ENCODE measurements at regions not wholly inside any gene's neighbourhood (a gene's known extent, or its start where the extent isn't known, plus 50 kb on each side); places are given as distances from the start of the nearest gene placed in this dataset.

DNA sequence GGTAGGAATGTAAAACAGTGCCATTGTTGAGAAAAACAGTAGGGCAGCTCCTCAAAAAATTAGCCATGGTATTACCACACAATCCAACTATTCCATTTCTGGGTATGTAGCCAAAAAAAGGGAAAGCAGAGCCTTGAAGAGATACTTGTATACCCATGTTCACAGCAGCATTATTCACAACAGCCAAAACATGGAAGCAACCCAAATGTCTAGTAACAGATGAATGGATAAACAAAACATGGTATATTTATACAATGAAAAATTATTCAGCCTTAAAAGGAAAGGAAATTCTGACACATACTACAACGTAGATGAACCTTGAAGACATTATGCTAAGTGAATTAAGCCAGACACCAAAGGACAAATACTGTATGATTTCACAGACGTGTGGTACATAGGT is 67.6 kb upstream of the GNG2 start:
- Histone ChIP-seq H4K20me1 (ENCODE audit: control insufficient read depth, extremely low read depth, insufficient read depth, low read length) (no peaks in the 10 kb centered on the region), H2AFZ (ENCODE audit: low read length) (no peak overlapping the region), H3K4me3 (replicated peaks in 1 of 4; ENCODE audit: control extremely low read depth in 1 of 4, insufficient read depth in 1 of 4, low read depth in 3 of 4, low read length in 4 of 4) (no peak overlapping the region), H3K4me1 (ENCODE audit: control insufficient read depth, extremely low read depth, insufficient read depth, low read length) (no peaks in the 10 kb centered on the region), H3K27ac (ENCODE audit: insufficient read depth, low read length) (no peak overlapping the region), H3K9me3 (ENCODE audit: control insufficient read depth, insufficient read depth, low read depth, low read length) (no peaks in the 10 kb centered on the region), H3K4me2 (ENCODE audit: extremely low read depth, insufficient read depth, low read length) (no peak overlapping the region), H3K79me2 (ENCODE audit: control insufficient read depth, insufficient read depth, low read length) (no peaks in the 10 kb centered on the region), H3K27me3 (ENCODE audit: control insufficient read depth, insufficient read depth, low read length) (peaks cover 3% of the 10 kb centered on the region), H3K36me3 (ENCODE audit: control insufficient read depth, insufficient read depth, low read length) (no peaks in the 10 kb centered on the region), H3K9ac (ENCODE audit: insufficient read depth, low read length) (no peak overlapping the region)
- TF ChIP-seq, protein P1, sequence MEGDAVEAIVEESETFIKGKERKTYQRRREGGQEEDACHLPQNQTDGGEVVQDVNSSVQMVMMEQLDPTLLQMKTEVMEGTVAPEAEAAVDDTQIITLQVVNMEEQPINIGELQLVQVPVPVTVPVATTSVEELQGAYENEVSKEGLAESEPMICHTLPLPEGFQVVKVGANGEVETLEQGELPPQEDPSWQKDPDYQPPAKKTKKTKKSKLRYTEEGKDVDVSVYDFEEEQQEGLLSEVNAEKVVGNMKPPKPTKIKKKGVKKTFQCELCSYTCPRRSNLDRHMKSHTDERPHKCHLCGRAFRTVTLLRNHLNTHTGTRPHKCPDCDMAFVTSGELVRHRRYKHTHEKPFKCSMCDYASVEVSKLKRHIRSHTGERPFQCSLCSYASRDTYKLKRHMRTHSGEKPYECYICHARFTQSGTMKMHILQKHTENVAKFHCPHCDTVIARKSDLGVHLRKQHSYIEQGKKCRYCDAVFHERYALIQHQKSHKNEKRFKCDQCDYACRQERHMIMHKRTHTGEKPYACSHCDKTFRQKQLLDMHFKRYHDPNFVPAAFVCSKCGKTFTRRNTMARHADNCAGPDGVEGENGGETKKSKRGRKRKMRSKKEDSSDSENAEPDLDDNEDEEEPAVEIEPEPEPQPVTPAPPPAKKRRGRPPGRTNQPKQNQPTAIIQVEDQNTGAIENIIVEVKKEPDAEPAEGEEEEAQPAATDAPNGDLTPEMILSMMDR (conservative IDR thresholded peaks at IDR 0.05 in 1 of 2, IDR thresholded peaks at IDR 0.05 in 1 of 2; ENCODE audit: low read depth in 1 of 2, low read length in 2 of 2) = no peak
- no peak for TF ChIP-seq EZH2 (IDR thresholded peaks at IDR 0.05; ENCODE audit: low read length, missing control alignments)
- peak; percentile 45 to 91 for DNase-seq (ENCODE audit: low read depth in 2 of 2)

DNA sequence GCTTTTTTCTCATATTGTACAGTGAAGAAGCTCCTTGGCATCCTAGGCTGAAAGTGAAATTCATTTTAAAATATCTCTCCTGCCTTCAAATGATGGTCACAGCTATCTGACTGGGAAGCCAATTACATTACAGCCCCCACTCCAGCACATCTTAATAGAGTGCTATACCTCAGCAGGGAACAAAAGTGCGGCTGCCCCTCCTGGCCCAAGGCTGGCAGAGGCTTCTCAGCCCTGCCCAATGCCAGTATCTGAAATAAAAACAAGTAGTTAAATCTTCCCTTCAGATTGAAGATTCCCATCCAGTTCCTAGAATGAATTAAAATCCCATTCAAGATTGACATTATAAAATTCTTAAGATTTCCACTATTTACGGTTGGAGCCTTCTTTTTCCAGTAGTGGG is 54.9 kb upstream of the GNG2 start:
- Histone ChIP-seq H2AFZ (ENCODE audit: low read length) (no peak overlapping the region), H3K9me3 (ENCODE audit: control insufficient read depth, insufficient read depth, low read depth, low read length) (no peaks in the 10 kb centered on the region), H3K27ac (ENCODE audit: insufficient read depth, low read length) (no peak overlapping the region), H3K27me3 (ENCODE audit: control insufficient read depth, insufficient read depth, low read length) (peaks cover 2% of the 10 kb centered on the region), H4K20me1 (ENCODE audit: control insufficient read depth, extremely low read depth, insufficient read depth, low read length) (no peaks in the 10 kb centered on the region), H3K79me2 (ENCODE audit: control insufficient read depth, insufficient read depth, low read length) (no peaks in the 10 kb centered on the region), H3K36me3 (ENCODE audit: control insufficient read depth, insufficient read depth, low read length) (no peaks in the 10 kb centered on the region), H3K4me2 (ENCODE audit: extremely low read depth, insufficient read depth, low read length) (no peak overlapping the region), H3K4me3 (replicated peaks in 1 of 4; ENCODE audit: control extremely low read depth in 1 of 4, insufficient read depth in 1 of 4, low read depth in 3 of 4, low read length in 4 of 4) (no peak overlapping the region), H3K9ac (ENCODE audit: insufficient read depth, low read length) (no peak overlapping the region), H3K4me1 (ENCODE audit: control insufficient read depth, extremely low read depth, insufficient read depth, low read length) (no peaks in the 10 kb centered on the region)
- DNase-seq (ENCODE audit: low read depth in 2 of 2) = no peak
- TF ChIP-seq EZH2 (IDR thresholded peaks at IDR 0.05; ENCODE audit: low read length, missing control alignments) = no peak
- TF ChIP-seq, protein P1 (conservative IDR thresholded peaks at IDR 0.05 in 1 of 2, IDR thresholded peaks at IDR 0.05 in 1 of 2; ENCODE audit: low read depth in 1 of 2, low read length in 2 of 2) = peak in 1 of 2 donors; percentile 30

DNA sequence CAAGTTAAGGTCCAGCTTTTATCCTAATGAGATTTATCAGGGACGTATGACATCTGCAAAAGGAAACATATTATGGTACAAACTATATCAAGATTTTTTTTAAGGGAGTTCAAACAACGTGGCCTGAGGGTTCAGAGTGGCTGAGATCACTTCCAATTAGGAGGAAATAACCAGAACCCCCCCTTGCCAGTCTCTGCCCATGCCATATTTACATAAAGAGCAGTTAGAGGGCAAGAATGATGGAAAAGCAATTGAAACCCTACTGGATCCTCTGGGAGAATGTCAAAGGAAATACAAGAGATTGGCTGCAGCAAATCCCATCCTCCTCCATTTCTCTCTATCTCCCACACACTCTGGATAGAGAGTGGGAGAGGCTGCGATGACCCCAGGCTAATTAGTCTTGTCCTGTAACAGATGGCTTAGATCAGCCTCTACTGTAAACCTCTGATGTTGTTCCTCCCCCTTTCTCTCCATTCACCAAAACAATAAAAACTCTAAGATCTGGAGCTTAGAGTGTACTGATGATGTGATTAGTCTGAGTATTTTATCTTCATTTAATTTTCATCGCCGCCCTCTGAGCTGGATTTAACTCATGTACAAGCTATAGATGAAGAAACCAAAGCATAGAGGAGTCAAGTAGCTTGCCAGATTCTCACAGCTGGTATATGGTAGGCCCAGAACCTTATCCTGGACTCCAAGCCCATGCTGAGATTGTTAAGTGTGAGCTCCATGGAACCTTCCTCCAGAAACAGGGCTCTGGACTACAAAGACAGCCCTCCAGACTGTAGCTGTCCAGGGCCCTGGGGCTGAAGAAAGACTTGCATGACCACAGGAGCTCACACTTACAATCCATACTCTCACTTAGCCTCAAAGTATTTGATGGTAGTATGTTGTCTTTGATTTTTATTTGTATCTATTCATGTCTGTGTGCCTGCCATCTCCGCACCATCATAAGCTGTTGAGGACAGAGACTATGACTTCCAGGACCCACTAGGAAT is 54.1 kb upstream of the GNG2 start:
- H3K27ac ChIP-seq (ENCODE audit: insufficient read depth, low read length) = no peak overlapping the region
- H3K36me3 ChIP-seq (ENCODE audit: control insufficient read depth, insufficient read depth, low read length) = no peaks in the 10 kb centered on the region
- no peaks in the 10 kb centered on the region for H4K20me1 ChIP-seq (ENCODE audit: control insufficient read depth, extremely low read depth, insufficient read depth, low read length)
- TF ChIP-seq EZH2 (IDR thresholded peaks at IDR 0.05; ENCODE audit: low read length, missing control alignments) = no peak
- TF ChIP-seq, protein P1 (conservative IDR thresholded peaks at IDR 0.05 in 1 of 2, IDR thresholded peaks at IDR 0.05 in 1 of 2; ENCODE audit: low read depth in 1 of 2, low read length in 2 of 2) = no peak
- no peaks in the 10 kb centered on the region for H3K9me3 ChIP-seq (ENCODE audit: control insufficient read depth, insufficient read depth, low read depth, low read length)
- H3K4me2 ChIP-seq (ENCODE audit: extremely low read depth, insufficient read depth, low read length) = no peak overlapping the region
- H3K27me3 ChIP-seq (ENCODE audit: control insufficient read depth, insufficient read depth, low read length) = peaks cover 2% of the 10 kb centered on the region
- H3K9ac ChIP-seq (ENCODE audit: insufficient read depth, low read length) = no peak overlapping the region
- no peaks in the 10 kb centered on the region for H3K4me1 ChIP-seq (ENCODE audit: control insufficient read depth, extremely low read depth, insufficient read depth, low read length)
- no peak overlapping the region for H2AFZ ChIP-seq (ENCODE audit: low read length)
- no peak for DNase-seq (ENCODE audit: low read depth in 2 of 2)
- no peaks in the 10 kb centered on the region for H3K79me2 ChIP-seq (ENCODE audit: control insufficient read depth, insufficient read depth, low read length)
- no peak overlapping the region for H3K4me3 ChIP-seq (replicated peaks in 1 of 4; ENCODE audit: control extremely low read depth in 1 of 4, insufficient read depth in 1 of 4, low read depth in 3 of 4, low read length in 4 of 4)

Measured in fibroblast of lung (primary cell).